ENCODE measurements at regions not wholly inside any gene's neighbourhood (a gene's known extent, or its start where the extent isn't known, plus 50 kb on each side); places are given as distances from the start of the nearest gene placed in this dataset.

DNA sequence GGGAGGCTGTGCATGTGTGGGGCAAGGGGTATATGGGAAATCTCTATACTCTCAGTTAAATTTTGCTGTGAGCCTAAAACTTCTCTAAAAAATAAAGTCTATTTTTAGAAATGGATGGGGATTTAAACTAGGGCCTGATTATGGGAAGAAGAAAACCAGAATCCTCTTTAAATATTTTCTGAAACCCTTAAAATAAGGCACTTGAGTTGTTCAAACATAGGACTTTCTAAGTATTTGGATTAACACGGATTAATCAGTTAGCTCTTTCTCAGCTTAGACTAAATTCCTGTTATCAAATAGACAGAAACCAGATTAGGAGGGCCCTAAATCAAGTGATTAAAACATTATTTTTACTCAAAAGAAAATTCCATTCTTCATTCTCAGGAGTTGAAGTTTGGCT, 438.4 kb downstream of the EFNA5 start:
- intact Hi-C loops (cut with DNase I) = no loop called here
- Histone ChIP-seq H3K27me3 (no peaks in the 10 kb centered on the region), H3K4me1 (no peaks in the 10 kb centered on the region), H3K36me3 (no peaks in the 10 kb centered on the region), H3K9me3 (no peaks in the 10 kb centered on the region), H3K27ac (no peak overlapping the region), H3K4me3 (no peak overlapping the region)
- 74 to 91% (median 84%) methylated on average over 1 of the region's 1 CpG for WGBS, 4 donors
- DNase-seq (no peak), ATAC-seq (no peak)
- TF ChIP-seq, protein P1, sequence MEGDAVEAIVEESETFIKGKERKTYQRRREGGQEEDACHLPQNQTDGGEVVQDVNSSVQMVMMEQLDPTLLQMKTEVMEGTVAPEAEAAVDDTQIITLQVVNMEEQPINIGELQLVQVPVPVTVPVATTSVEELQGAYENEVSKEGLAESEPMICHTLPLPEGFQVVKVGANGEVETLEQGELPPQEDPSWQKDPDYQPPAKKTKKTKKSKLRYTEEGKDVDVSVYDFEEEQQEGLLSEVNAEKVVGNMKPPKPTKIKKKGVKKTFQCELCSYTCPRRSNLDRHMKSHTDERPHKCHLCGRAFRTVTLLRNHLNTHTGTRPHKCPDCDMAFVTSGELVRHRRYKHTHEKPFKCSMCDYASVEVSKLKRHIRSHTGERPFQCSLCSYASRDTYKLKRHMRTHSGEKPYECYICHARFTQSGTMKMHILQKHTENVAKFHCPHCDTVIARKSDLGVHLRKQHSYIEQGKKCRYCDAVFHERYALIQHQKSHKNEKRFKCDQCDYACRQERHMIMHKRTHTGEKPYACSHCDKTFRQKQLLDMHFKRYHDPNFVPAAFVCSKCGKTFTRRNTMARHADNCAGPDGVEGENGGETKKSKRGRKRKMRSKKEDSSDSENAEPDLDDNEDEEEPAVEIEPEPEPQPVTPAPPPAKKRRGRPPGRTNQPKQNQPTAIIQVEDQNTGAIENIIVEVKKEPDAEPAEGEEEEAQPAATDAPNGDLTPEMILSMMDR (IDR thresholded peaks at IDR 0.05) = no peak
- no peak for TF ChIP-seq POLR2A (IDR thresholded peaks at IDR 0.05)

DNA sequence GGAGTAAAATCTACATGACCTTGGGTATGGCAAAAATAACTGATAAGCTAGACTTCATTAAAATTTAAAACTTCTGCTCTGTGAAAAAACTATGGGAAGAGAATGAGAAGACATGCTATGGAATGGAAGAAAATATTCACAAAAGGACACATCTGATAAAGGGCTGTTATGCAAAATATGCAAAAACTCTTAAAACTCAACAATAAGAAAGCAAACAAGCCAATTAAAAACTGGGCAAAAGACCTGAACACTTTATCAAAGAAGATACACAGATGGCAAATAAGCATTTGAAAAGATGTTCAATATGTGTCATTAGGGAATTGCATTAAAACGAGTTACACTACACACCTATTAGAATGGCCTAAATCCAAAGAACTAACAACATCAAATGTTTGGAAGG, 439.5 kb downstream of the EFNA5 start:
- H3K27me3 ChIP-seq = no peaks in the 10 kb centered on the region
- H3K36me3 ChIP-seq = no peaks in the 10 kb centered on the region
- no peak overlapping the region for H3K27ac ChIP-seq
- ATAC-seq (no peak), DNase-seq (no peak)
- TF ChIP-seq, protein P1 (IDR thresholded peaks at IDR 0.05) = no peak
- no peak for TF ChIP-seq POLR2A (IDR thresholded peaks at IDR 0.05)
- 61 to 77% (median 67%) methylated on average over 1 of the region's 1 CpG for WGBS, 4 donors
- no peaks in the 10 kb centered on the region for H3K4me1 ChIP-seq
- no peak overlapping the region for H3K4me3 ChIP-seq
- intact Hi-C loops (cut with DNase I) = no loop called here
- H3K9me3 ChIP-seq = no peaks in the 10 kb centered on the region

- intact Hi-C loops (cut with DNase I) = no loop called here
- no peaks in the 10 kb centered on the region for H3K36me3 ChIP-seq
- H3K27me3 ChIP-seq = no peaks in the 10 kb centered on the region
- H3K9me3 ChIP-seq = peaks cover 0 to 4% (median 0%) of the 10 kb centered on the region in 12 donors
- DNase-seq = no peak
- no peaks in the 10 kb centered on the region for H3K4me1 ChIP-seq
- peak in 3 of 4 donors; percentile 56 to 78 (median 63) for ATAC-seq
- H3K27ac ChIP-seq = no peak overlapping the region
- H3K4me3 ChIP-seq = no peak overlapping the region
- WGBS, 4 donors = 67 to 76% (median 71%) methylated on average over 3 of the region's 3 CpGs
- no peak for TF ChIP-seq POLR2A (IDR thresholded peaks at IDR 0.05)
- TF ChIP-seq, protein P1 (IDR thresholded peaks at IDR 0.05) = no peak
Observed at GRCh38 chr5:107230367-107230766, 440.4 kb downstream of the EFNA5 start.

DNA sequence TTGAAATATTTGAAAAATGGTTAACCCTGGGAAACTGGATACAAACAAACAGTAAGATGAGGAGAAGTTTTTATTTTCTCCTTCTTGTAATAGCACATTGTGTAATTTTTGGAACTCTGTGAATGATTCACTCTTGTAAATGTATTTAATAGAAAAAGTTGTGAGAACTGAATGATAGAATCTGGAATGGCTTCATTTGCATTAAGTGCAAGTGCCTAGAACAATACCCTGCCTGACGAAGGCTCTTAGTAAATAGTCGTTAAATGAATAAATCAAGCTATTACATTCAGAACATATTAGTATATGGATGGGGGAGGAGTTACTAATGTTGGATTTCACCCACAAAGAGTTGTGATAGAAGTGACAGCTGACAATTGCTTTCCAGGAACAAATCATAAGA, 442.5 kb downstream of the EFNA5 start:
- DNase-seq (no peak), ATAC-seq (no peak)
- H3K4me3 ChIP-seq = no peak overlapping the region
- peaks cover 0 to 11% (median 0%) of the 10 kb centered on the region in 12 donors for H3K9me3 ChIP-seq
- WGBS, 4 donors = 91 to 93% (median 92%) methylated on average over 2 of the region's 2 CpGs
- TF ChIP-seq, protein P1 (IDR thresholded peaks at IDR 0.05) = no peak
- TF ChIP-seq POLR2A (IDR thresholded peaks at IDR 0.05) = no peak
- no peaks in the 10 kb centered on the region for H3K36me3 ChIP-seq
- intact Hi-C loops (cut with DNase I) = loop anchor here in 1 of 10 donors (10.0 kb wide), 1 partner anchor 447 kb away; the partner anchor contains the start of gene EFNA5
- peaks cover 0 to 4% (median 0%) of the 10 kb centered on the region in 12 donors for H3K4me1 ChIP-seq
- no peaks in the 10 kb centered on the region for H3K27me3 ChIP-seq
- no peak overlapping the region for H3K27ac ChIP-seq
